HUES64 (cell line): ENCODE measurements at regions not wholly inside any gene's neighbourhood (a gene's known extent, or its start where the extent isn't known, plus 50 kb on each side); places are given as distances from the start of the nearest gene placed in this dataset.

Source experiments
- H3K27ac ChIP-seq: 2 replicates; pipeline ENCODE4 v1.7.0; 2013; ENCODE audit warnings: low read depth, low read length, inconsistent platforms
- H3K27me3 ChIP-seq: 2 replicates; pipeline ENCODE4 v1.6.1; 2013; ENCODE audit warnings: mild to moderate bottlenecking, low read length; ENCODE audit not compliant: insufficient read depth
- H3K36me3 ChIP-seq: 2 replicates; pipeline ENCODE4 v1.6.1; 2013; ENCODE audit warnings: mild to moderate bottlenecking, low read length; ENCODE audit not compliant: insufficient read depth
- H3K4me1 ChIP-seq: 2 replicates; pipeline ENCODE4 v1.6.1; 2013; ENCODE audit warnings: mild to moderate bottlenecking, low read length, moderate library complexity; ENCODE audit not compliant: insufficient read depth
- H3K4me3 ChIP-seq: 2 replicates; pipeline ENCODE4 v1.5.1; 2013; ENCODE audit warnings: mild to moderate bottlenecking, low read length, moderate library complexity
- H3K9ac ChIP-seq: 2 replicates; pipeline ENCODE4 v1.6.1; 2013; ENCODE audit warnings: mild to moderate bottlenecking, low read depth, low read length
- H3K9me3 ChIP-seq: 2 replicates; pipeline ENCODE4 v1.6.1; 2013; ENCODE audit warnings: low read depth, low read length; ENCODE audit not compliant: insufficient read depth
- WGBS: fragments of 150-250, 120-280 bp; methylation state at CpG from one replicate; pipeline ENCODE4 v1.1.7; 2013; ENCODE audit warnings: missing lambda C conversion rate; 5-methylcytosine and 5-hydroxymethylcytosine counted together

DNA sequence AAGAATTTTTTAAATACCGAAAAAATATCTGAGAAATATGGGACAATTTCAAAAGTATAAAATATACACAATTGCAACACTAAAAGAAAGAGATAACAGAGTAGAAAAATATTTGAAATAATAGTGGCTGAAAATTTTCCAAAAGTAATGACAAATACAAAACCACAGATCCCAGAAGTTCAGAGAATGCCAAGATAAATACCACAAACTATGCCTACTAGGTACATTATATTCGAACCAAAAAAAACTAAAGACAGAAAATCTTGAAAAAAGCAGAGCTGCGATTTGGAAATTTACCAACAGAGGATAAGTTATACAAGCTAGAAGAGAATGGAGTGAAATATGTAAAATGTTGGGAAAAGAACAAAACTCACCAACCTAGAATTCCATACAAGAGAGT is 191.3 kb upstream of the ELAC2 start:
- WGBS = 92% methylated on average over 2 of the region's 3 CpGs

DNA sequence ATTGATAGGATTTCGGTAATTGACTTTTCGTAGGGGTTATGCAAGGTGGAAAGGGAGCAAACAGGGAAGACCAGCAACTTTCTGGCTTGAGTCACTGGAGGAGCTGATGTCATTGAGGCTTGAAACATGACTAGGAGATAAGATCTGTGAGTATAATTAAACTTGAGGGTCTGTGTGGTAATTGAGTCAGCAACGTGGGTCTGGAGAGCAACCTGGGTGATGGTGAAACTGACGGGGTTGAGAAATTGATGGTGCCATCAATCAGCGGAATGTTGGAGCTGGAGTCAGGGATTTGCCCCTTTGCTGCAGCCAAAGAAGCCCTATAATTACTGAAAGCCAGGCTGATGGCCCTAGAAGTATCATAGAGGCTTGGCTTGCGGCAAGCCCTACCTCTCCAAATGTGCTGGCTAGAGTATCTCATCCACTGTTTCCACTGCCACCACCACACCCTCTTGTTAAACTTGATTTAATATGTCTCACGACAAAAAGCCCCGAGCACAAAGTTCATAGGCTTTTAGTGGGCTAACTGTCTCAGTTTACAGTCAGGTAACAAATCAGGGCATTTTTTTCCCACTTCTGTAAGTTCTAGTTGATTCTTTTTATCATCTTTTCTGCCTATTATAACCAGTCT is 186.9 kb upstream of the ELAC2 start:
- H3K9me3 ChIP-seq = peaks cover 8% of the 10 kb centered on the region; the same call in 1 of the 2 replicates
- WGBS = 82% methylated on average over 8 of the region's 8 CpGs

More for the DNA sequence above, 191.3 kb upstream of the ELAC2 start:
- Histone ChIP-seq H3K27me3 (no peaks in the 10 kb centered on the region), H3K4me1 (no peaks in the 10 kb centered on the region), H3K27ac (no peak overlapping the region), H3K9me3 (peaks cover 8% of the 10 kb centered on the region; the same call in 1 of the 2 replicates), H3K9ac (no peak overlapping the region), H3K4me3 (no peak overlapping the region), H3K36me3 (no peaks in the 10 kb centered on the region)

DNA sequence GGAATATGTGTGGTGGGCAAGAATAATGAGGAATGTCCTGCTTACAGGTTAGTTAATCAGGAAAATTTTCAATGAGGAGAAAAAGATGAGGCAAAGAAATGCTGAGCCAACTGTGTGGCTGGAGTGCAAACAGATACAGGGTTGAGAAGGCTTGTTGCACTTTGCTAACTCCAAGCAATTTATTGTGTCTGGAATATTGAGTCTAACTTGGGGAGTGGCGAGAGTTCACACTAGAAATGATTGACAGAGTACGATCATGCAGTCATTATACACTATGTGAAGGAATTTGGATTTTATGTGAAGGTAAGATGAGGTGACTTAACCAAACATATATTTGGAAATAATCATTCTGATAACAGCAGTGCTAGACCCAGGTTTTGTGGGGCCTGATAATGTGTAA is 185.0 kb upstream of the ELAC2 start:
- no peaks in the 10 kb centered on the region for H3K9me3 ChIP-seq
- no peak overlapping the region for H3K27ac ChIP-seq
- H3K36me3 ChIP-seq = no peaks in the 10 kb centered on the region
- H3K9ac ChIP-seq = no peak overlapping the region
- H3K27me3 ChIP-seq = no peaks in the 10 kb centered on the region
- no peak overlapping the region for H3K4me3 ChIP-seq
- no peaks in the 10 kb centered on the region for H3K4me1 ChIP-seq
- WGBS = 91% methylated on average over 2 of the region's 2 CpGs

More for the DNA sequence above, 186.9 kb upstream of the ELAC2 start:
- no peak overlapping the region for H3K4me3 ChIP-seq
- H3K9ac ChIP-seq = no peak overlapping the region
- no peaks in the 10 kb centered on the region for H3K4me1 ChIP-seq
- H3K27ac ChIP-seq = no peak overlapping the region
- no peaks in the 10 kb centered on the region for H3K27me3 ChIP-seq
- H3K36me3 ChIP-seq = no peaks in the 10 kb centered on the region

DNA sequence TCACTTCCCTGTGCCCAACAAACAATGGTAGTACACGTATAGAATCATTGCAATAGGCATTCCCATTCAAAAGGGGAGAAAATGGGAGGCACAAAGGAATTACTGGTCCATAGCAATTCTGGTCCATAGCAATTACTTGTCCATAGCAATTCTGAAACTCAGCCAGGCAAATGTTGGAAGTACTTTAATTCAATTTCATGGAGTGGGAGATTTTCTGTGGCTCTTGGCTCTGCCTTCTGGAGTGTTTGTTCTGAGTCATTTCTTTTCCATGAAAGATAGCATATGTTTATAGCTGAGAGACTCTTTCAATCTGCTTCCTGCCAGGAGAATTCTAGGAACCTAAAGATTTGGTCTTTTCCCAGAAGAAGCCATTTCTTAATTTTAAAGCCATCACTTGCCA is 182.8 kb upstream of the ELAC2 start:
- Histone ChIP-seq H3K4me1 (no peaks in the 10 kb centered on the region), H3K9ac (no peak overlapping the region), H3K9me3 (no peaks in the 10 kb centered on the region), H3K4me3 (no peak overlapping the region), H3K27me3 (no peaks in the 10 kb centered on the region), H3K36me3 (no peaks in the 10 kb centered on the region), H3K27ac (no peak overlapping the region)
- WGBS = 67% methylated on average over 1 of the region's 1 CpG

DNA sequence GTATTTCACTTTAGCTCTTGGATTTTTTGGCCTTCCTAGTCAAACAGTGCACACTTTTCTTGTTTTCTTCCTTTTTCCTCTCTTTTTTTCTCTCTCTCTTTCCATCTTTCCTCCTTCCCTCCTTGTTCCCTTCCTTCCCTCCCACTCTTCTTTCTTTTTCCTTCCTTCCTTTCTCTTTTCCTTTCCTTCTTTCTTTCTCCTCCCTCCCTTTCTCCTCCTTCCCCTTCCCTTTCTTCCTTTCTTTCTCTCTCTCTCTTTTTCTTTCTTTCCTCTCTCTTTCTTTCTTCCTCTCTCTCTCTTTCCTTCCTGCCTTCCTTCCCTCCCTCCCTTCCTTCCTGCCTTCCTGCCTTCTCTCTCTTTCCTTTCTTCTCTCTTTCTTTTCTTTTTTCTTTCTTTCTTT is 181.6 kb upstream of the ELAC2 start:
- no peak overlapping the region for H3K4me3 ChIP-seq
- H3K36me3 ChIP-seq = no peaks in the 10 kb centered on the region
- H3K27ac ChIP-seq = no peak overlapping the region
- H3K9ac ChIP-seq = no peak overlapping the region
- no peaks in the 10 kb centered on the region for H3K4me1 ChIP-seq
- no peaks in the 10 kb centered on the region for H3K27me3 ChIP-seq
- no peaks in the 10 kb centered on the region for H3K9me3 ChIP-seq

DNA sequence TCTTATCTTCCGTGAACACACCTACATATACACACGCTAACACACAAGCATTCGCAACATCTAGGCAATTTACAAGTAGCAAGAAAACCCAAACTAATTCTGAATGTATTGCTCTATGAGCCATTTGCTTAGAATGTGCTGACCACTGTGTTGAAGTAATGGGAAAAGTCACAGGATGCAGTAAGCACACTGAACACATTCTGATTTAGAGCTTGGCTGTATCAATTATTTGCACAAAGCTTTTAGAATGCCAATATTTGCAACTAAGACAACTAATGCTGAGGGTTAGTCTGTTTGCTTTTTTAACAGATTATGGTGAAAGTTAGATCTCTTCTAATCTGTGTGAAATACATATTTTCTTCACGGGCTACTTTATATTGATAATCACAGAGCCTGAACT is 179.8 kb upstream of the ELAC2 start:
- Histone ChIP-seq H3K9me3 (0 out of 2 replicates have a peak, but pooled peaks cover 2% of the 10 kb centered on the region), H3K36me3 (no peaks in the 10 kb centered on the region), H3K27ac (no peak overlapping the region), H3K4me3 (no peak overlapping the region), H3K9ac (no peak overlapping the region), H3K27me3 (no peaks in the 10 kb centered on the region), H3K4me1 (no peaks in the 10 kb centered on the region)
- WGBS = 96% methylated on average over 4 of the region's 4 CpGs

DNA sequence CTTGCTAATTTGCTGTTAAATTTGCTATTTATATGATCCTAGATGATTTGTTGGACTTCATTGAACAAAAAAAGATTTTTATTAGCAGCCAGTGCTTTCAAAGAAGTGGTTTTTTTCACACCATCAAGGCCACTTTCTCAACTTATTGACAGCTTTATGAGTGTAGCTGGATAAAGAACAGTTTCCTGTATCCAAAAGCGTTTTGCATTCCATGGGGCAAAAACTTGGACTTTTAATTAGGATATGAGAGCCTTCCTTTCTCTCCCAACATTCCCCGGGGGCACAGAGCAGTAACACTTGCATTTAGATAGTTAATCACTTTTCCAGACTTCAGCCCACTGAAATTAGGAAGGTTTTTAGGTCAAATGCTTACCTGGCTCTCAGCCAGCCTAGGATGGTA is 177.1 kb upstream of the ELAC2 start:
- 61% methylated on average over 2 of the region's 2 CpGs for WGBS
- Histone ChIP-seq H3K9me3 (peaks cover 9% of the 10 kb centered on the region), H3K36me3 (no peaks in the 10 kb centered on the region), H3K4me3 (no peak overlapping the region), H3K9ac (no peak overlapping the region), H3K27me3 (no peaks in the 10 kb centered on the region), H3K4me1 (no peaks in the 10 kb centered on the region), H3K27ac (no peak overlapping the region)

DNA sequence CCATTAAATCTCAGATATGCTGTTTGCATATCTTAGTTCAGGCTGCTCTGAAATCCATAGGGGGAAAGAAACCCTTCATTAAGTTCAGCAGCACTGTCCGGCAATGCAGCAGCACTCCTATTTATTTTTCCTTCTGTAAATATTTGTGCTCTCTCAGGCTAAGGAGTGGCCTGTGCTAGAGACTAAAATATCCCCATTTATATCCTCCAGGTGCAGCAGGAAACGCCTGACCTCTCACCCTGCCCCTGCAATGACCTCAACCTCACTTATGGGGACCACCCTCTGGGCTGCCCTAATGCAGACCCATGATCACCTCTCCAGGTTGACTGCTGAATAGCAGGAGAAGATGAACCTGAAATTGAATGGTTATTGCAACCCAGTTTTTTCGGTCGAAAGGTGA is 165.0 kb upstream of the ELAC2 start:
- Histone ChIP-seq H3K36me3 (no peaks in the 10 kb centered on the region), H3K4me3 (no peak overlapping the region), H3K27me3 (no peaks in the 10 kb centered on the region), H3K9ac (no peak overlapping the region), H3K27ac (no peak overlapping the region), H3K4me1 (peaks cover 6% of the 10 kb centered on the region; the same call in 1 of the 2 replicates), H3K9me3 (no peaks in the 10 kb centered on the region)
- WGBS = 88% methylated on average over 4 of the region's 4 CpGs

DNA sequence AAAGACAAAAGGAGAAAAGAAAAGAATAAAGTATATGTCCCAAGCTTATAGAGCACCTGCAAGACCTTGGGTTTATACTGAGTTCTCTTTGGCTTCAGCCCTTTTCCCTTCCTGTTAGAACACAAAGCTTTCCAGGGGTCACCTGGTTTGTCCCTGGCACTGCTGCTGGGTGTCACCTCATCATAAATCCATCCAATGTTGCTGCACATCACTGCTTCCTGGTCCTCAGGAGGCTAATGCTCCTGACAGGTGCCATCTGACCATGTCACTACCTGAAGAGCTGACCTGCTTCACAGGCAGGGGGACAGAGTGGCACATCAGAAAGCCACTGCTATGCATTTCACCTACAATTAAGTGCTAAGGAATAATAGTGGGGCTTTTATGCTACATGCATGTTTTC is 164.6 kb upstream of the ELAC2 start:
- H3K27ac ChIP-seq = no peak overlapping the region
- no peaks in the 10 kb centered on the region for H3K36me3 ChIP-seq
- H3K4me1 ChIP-seq = peaks cover 6% of the 10 kb centered on the region; the same call in 1 of the 2 replicates

DNA sequence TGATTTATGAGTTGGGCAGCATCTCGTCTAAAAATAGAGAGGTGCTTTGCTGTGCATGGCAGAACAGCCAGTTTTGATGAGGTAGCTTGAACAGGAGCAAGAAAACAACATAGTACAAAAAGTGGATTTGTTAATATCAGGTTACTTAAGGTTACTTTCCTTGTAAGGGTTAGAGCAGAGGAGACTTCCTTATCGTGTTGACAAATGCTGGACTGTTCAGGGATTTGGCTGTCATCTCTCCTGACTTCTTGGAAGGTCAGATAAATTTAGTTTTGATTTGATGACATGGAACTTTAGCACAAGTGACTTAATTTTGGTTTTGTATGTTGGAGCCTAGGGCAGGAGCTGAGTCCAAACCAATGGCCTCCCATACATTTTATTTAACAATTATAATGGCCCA is 163.9 kb upstream of the ELAC2 start:
- Histone ChIP-seq H3K27ac (no peak overlapping the region), H3K27me3 (no peaks in the 10 kb centered on the region), H3K9ac (no peak overlapping the region), H3K4me3 (no peak overlapping the region), H3K36me3 (no peaks in the 10 kb centered on the region), H3K4me1 (peaks cover 6% of the 10 kb centered on the region; the same call in 1 of the 2 replicates), H3K9me3 (no peaks in the 10 kb centered on the region)
- WGBS = 89% methylated on average over 2 of the region's 2 CpGs

More for the DNA sequence above, 164.6 kb upstream of the ELAC2 start:
- Histone ChIP-seq H3K9me3 (no peaks in the 10 kb centered on the region), H3K9ac (no peak overlapping the region), H3K27me3 (no peaks in the 10 kb centered on the region), H3K4me3 (no peak overlapping the region)

DNA sequence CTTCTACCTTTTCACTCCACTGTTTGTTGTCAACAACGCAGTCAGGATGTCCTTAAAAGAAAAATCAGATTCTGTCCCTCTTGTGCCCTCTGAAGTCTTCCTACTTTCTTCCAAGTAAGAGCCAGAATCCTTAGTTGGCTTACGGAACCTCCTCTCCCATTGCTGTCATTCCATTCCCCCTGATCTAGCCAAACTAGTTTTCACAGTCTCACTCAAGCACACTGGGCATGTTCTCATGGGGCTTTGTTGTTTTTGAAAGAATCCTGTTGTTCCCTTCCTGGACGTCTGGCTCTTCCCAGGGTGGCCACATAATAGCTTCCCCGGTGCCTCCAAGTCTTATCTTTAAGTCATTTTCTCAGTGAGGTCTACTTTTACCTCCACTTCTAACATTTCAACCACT is 158.6 kb upstream of the ELAC2 start:
- no peaks in the 10 kb centered on the region for H3K4me1 ChIP-seq
- no peaks in the 10 kb centered on the region for H3K27me3 ChIP-seq
- peaks cover 34% of the 10 kb centered on the region for H3K9me3 ChIP-seq
- H3K27ac ChIP-seq = no peak overlapping the region
- no peaks in the 10 kb centered on the region; the same call in 1 of the 2 replicates for H3K36me3 ChIP-seq
- no peak overlapping the region for H3K4me3 ChIP-seq
- H3K9ac ChIP-seq = no peak overlapping the region
- 51% methylated on average over 4 of the region's 4 CpGs for WGBS

DNA sequence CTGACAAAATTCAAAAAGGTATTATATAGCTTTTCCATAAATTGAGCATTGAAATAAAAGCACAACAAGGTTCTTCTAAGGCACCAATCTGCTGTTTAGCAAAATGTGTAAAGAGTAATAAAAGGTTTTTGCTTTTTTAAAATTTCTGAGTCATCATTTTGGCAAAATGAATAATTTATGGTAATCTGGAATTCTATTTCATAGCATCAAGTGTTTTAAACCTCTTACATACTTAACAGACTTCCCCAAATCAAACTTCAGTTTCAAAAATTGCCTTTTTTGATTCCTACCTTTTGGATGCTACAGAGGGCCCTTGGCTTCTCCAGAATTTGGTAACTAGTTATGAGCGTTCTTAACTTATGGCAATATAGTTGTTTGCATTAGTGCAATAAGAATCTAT is 154.0 kb upstream of the ELAC2 start:
- Histone ChIP-seq H3K27me3 (no peaks in the 10 kb centered on the region), H3K9me3 (peaks cover 56% of the 10 kb centered on the region), H3K27ac (no peak overlapping the region), H3K36me3 (no peaks in the 10 kb centered on the region; the same call in 1 of the 2 replicates), H3K9ac (no peak overlapping the region), H3K4me3 (no peak overlapping the region), H3K4me1 (no peaks in the 10 kb centered on the region)
- WGBS = 100% methylated on average over 1 of the region's 1 CpG
